Stimulated activated naive CD4-positive, alpha-beta T cell (primary cell): ENCODE measurements at regions not wholly inside any gene's neighbourhood (a gene's known extent, or its start where the extent isn't known, plus 50 kb on each side); places are given as distances from the start of the nearest gene placed in this dataset.

ENCODE experiments used
- DNase-seq, 6 experiments: peaks; one replicate each; lab custom pipeline; 2025; lab: John Stamatoyannopoulos, UW

DNA sequence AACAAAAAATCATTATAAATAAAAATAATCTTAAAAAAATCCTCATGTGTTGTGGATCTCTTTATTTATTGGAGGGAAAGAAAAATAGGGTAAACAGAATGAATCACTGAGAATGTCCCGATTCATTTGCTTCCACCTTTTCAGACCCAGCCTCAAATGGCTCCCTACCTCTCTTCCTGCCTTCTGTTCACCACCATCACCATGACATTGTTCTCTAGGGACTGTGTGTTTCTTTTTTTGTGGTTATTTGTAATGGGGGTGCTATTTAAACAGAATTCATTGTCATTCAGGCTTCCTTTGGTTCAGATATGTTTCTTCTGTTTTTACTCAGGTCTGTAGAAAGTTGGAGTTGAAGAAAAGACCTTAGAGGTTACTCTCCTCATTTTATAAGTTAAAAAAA, 198.2 kb downstream of the KIF4B start:
- no peak for DNase-seq

DNA sequence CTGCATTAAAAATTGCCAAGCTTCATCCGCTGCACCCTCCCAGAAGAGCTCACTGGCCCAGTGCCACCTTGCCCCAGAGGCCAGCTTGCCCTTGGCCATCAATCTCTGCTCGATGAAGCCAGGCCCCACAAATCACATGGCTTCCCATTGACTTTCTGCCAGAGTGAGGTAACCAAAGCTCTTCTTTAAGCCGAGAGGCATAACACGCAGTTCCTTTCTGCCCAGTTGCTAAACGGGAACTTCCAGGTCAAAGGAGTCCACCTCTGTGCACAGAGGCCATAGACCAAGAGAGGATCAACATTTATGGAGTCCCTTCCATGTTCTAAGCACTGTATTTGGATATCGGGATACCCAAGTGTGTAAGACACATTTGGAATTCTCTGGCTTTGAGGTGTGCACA, 208.8 kb downstream of the KIF4B start:
- no peak for DNase-seq

DNA sequence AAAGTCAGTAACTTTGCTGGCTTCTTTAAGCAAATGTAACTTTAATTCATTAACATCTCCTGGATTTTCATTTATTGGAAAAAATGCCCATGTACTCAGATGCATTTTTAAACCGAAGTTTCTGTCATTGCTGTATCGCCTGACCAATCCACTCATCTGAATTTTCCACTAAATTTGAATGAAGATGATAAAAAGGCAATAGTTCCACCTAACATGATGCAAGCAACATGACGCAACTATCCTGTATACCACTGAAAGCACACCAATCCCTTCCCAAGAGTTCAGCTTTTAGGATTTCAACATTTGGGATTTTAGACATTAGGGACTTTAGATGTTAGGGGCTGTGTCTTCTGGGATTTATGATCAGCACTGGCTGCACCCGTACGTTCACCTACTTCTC, 215.6 kb downstream of the KIF4B start:
- DNase-seq = no peak

DNA sequence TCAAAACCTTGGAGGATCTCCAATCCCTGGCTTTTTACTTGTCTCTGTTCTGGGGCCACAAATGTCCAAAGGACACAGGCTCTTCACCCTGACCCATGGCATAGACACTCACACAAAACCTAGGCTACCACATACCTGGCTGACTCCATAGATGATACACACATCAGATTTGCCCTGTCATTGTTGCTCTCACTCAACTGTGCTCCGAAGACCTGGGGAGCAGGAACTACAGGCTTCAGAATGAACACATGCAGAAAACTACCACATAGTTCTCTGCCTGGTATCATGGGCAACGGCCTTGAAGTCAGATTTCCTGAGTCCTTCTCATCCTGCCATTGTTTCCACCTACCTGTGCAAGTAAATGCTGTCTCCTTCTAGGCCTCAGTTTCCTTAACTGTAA, 226.2 kb downstream of the KIF4B start:
- no peak for DNase-seq

DNA sequence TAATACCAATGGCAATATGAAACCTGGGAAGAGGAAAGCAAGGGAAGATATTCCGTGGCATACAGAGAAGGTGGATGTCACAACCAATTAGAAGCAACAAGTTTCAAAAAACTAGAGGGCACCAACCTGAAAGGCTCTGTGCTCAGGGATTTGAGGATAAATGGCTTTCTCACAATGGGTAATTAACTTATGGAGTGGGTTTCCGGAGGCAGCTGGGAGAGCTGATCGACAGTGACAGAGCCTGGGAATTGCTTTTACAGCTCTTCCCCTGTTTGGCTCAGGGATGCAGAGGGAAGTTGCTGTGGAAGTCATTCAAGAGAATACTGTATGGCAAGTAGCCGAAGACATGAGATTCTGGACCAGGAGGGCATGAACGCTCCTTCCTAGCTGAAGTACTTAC, 237.0 kb downstream of the KIF4B start:
- DNase-seq = no peak

DNA sequence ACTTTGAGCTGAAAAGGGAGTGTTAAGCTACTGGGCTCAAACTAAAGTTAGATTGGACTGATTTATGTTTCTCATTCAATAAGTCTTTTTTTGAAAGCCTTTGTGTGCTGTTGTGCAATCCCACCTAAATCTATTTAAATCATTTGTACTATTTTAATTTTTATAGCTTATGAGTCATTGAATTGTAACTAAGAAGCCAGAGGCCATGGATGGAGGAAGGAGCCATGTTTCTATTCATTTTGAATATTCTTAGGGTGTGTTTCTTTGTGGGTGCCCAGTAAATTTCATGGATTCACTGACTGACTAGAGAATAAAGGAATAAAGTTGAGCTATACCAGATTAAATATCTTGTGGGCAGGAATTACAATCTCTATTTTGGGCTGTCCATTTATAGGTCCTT, 238.5 kb downstream of the KIF4B start:
- DNase-seq = no peak

DNA sequence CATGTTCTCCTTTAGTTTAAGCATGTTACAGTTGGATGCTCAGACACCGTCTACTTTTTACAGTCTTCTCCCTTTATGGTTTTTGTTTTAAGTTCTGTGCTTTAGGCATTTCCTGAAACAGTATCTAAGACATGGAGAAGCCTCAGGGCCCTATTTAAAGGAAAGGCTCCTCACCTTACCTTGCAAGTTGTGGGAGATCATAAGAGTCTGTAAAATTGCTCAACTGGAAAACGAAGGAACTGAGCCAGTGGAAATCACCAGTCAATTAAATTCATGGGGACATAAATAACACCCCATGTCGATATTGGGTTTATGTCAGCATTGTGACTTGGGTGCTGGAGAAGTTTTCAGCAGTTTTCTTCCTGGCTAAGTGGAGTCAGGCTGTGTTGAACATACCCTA, 239.2 kb downstream of the KIF4B start:
- no peak for DNase-seq

DNA sequence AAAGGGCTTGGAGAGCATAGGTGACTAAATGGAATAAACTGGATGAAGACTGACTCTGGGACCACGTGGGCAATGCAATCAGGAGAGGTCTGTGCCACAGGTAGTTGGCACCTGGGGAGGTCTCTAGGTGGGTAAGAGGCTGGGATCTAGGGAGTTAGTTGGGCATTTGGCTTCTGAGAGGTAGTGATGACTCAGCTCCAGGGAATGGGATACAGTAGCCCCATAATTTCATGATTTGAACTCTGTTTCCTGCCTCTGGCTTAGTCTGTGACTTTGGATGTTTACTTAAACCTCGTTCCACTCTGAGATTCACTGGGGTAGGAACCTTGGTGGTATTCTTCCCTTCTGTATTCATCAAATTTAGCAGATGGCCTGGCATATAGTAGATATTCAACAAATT, 240.8 kb downstream of the KIF4B start:
- no peak for DNase-seq

DNA sequence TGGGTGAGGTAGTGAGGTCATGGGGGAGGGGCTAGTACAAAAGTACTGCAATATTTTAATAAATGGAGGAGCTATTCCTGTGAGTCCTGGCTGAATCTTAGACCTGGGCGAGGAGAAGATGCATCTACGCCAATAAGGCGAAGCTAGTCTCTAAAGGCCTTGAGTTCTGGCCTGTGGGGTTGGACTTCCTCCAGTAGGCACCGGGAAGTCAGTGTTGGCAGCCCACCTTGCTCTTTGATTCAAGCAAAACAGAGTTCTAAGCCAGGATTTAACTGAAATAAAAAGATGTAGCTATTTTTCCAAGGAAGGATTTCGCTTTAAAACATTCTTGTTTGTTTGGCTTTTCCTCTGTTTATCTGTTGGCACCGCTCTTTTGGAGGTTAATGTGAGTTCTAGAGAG, 244.6 kb downstream of the KIF4B start:
- DNase-seq = no peak

DNA sequence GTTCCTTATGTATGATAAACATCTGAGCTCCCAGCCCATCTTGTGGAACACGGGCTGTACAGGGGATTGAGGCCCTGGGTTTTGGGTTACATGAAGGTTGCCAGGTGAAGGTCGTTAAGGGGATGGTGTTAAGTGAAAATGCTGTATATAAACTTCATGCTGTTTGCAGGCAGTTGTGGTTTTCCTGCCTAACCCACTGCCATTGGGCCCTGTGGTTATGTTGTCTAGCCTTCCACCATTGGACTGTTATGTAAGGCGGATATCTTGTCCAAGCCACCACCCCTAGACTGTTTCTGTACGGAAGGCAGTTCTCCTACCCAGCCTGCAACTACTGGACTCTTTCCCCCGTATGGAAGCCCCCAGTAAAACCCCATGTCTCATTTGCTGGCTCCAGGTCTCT, 246.1 kb downstream of the KIF4B start:
- DNase-seq = no peak

DNA sequence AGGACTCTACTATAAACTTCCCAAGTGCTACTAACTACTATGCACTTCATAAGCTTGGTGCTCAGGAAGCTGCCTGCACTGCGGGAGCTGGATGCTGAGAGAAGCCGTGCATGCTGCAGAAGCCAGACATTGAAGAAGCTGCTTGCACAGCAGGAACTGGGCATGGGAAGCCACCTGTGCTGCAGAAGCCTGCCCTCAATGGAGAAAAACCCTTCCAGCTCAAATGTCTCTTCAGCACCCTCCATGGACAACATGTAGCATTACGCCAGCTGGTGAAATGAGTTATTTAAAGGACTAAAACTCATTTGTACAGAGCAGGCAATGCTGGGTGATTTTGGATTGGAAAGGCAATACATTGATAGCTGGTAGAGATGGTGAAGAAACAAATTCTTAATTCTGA, 247.2 kb downstream of the KIF4B start:
- DNase-seq = no peak

DNA sequence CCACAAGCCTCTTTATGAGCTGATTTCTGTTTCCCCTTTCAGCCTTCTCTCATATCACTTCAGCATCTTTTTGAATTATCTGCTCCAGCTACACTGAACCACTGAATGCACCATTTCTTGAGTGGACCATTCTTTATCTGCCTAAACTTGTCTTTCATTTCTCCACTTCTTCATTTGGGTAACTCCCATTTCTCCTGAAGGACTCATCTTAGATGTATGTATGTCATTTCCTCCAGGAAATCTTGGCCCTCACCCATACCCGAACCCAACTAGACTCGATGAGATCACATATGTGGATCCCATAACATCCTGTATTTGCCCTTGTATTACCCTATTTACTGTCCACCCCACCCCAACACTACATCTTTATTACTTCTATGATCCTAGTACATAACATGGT, 249.8 kb downstream of the KIF4B start:
- no peak for DNase-seq

DNA sequence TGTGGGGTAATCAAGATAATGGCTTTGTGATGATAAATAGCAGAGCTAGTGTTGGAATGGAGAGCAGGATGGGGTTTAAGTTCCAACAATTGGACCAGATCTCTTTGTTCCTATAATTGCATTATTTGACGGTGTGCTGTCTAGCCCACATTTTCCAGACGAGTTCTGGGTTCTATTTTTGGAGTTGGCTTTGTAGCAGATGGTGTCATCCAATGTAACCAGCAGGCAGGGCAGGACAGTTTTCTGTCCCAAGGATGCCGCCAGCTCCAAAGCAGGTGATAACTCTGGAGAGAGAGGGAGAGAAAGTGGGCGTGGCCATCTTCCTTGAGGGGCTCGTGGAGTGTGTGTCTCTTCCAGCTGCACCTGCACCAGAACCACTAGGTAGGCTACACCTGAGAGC, 251.3 kb downstream of the KIF4B start:
- DNase-seq = no peak

DNA sequence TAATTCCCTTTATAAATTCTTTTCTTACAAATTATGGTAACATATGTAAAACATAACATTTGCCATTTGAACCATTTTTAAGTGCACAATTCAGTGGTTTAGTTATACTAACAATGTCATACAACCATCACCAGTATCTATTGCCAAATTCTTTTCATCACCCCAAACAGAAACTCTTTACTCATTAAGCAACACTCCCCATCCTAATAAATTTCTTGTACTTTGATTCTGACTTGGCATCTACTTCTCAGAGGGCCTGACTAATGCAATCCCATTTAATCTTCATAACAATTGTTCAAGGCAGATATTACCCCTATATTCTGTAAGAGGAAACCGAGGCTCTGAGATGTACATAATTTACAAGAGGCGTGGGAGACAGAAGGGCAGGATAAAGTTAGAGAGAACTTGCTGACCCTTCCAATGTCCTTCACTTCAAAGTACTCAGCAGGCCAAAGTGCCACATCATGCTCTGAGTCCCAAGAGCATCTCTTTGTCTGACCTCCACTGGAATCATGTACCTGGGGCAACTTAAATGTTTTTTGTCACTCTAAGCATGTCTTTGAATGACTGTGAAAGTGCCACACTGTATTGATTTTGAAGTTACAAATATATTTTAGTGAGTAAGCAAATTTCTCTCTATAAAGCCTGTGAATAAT, 255.3 kb downstream of the KIF4B start:
- DNase-seq = no peak

DNA sequence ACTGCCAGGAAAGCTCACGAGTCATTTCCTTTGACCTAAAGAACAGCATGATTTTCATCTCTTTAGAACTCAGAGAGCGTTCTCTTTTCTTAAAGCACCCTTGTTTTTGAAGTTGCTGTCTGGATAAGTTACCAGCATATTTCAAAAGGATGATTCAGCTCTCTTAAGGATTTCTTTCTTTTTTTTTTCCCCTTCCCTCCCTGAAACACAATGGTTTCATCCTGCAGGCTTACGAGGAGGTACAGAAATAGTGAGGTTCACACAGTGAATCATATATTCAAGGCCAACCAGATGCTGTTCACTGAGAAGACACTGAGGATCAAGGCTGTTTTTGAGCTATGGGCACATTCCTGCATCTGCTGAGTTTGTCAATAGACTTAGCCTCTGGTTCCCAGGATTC, 257.2 kb downstream of the KIF4B start:
- no peak for DNase-seq

DNA sequence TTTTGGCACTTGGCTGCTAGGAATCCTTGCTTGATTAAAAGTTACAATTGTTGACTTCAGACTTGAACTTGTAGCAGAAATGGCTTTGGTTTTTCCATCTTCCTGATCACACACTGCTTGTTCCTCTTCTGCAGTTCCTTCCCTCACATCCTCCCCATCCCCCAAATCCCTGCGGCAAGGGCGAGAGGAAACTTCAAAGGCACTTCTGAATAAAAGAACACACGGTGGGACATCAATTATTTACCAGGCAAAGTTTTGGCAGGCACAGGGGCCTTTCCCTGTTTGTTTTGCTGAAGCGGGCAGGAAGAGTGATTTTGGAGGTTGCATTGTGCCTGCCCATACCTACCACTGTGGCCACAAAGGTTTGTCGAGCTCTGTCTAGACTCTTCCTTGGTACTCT, 260.9 kb downstream of the KIF4B start:
- no peak for DNase-seq

DNA sequence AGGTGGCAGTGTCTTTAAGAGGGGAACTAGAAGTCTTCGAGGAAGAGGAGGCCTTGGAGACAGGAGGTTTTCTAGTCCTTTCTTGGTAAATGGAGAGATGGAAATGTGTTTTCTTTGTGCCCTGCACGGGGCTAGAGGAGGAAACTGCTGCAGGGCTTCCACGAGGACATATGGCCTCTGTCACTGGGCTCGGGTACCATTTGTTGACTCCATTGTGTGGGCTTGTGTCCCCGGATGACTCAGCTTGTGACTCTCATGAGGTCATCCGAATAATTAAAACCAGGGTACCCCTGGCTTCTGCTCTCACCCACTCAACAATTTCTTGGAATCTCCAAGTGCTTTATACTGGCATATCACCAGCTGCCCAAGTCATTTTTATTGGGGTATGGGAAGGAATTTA, 261.7 kb downstream of the KIF4B start:
- DNase-seq = no peak

DNA sequence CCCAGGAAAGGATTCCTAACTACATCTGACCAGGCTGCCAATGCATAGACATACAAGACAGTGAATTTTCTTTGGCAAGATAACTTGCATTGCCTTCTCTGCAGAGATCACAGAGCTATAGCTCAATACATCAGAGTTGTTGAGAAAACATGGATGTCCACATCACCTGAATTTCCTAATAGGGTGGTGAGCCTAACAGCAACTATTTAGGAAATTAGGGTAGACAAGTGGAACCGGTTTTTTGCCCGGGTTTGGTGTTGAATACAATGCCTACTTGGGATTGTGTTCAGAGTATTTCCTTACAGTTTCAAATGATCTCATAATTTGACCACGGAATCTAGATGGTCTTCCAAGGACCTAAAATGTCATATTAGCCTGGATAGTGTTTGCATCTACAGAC, 262.7 kb downstream of the KIF4B start:
- DNase-seq = no peak

DNA sequence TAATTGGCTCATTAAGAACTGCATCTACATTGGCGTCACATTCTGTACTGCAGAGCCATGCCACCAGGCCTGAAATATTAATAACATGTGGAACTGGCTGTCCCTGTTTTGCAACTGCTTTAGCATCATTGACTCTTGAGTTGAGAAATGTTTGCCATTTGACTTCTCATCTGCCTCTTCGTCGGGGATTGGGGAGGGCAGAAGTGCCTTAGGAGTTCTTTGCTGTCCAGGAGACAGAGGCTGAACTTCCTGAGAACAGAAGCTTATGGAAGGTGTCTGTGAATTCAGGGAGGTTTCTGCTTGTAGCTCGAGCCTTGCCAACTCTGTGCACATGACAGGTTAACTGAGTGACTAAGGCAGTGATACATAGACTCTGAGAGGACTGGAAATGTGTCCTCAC, 265.0 kb downstream of the KIF4B start:
- DNase-seq = no peak

DNA sequence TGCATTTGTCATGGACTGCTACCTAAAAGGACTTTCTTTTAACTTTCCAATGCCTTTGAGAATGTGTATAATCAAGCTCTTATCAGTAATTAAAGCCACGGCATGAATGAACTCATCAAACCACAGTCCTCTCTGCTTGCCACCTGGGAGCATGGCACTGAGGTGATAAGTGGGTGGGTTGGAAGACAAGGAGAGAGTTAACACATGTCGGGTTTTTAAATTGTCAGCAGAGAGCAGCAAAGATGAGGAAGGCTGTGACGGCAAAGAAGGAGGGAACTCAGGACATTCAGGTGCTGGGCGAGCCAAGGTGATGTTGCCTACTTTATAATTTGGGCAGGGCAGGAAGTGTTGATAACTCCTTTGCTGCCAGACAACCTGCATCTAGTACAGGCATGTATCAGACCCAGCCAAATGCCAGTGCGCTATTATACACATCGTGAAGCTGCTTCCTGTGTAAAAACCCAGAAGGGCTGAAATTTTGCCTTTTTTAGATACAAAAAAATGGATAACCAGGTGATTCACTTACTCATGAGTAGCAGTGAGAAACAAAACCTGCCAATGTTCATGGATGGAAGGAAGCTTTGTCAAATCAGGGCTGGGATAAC, 269.1 kb downstream of the KIF4B start:
- DNase-seq = no peak

DNA sequence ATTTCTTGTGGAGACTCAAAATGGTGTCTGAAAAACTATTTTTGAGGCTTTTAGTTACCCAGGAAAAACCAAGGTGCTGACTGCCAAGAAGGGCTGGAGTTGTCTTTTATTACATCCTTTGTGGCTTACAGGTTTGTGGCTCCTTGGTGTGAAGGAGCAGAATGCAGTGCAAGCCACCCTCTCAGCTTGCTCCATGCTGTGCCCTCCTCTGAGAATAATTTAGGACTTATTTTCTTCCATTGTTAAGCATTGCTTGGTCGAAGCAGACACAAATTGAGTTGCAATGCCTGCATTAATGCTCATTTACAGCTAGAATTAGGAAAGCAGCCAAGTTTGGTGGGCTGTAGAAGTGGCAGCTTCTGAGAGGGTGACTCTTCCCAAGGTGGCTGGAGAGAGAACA, 272.2 kb downstream of the KIF4B start:
- no peak for DNase-seq

DNA sequence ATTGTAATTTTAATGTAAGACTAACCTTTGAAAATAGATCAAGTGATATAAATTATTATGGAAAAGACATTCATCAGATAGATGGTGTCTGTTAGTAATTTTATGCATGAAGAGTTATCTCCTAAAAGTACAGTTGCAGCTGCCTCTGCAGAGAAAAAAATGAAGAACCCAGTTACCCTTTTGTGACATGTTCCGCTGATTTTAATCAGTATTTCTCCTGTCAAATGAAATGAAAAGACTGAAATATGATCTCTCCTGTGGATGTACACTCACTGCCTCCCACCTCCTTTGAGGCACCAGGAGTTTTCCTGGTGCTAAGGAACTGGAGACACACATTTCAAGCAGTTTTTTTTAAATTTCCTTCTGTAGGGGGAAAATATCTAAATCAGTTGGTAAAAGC, 277.4 kb downstream of the KIF4B start:
- DNase-seq = no peak

DNA sequence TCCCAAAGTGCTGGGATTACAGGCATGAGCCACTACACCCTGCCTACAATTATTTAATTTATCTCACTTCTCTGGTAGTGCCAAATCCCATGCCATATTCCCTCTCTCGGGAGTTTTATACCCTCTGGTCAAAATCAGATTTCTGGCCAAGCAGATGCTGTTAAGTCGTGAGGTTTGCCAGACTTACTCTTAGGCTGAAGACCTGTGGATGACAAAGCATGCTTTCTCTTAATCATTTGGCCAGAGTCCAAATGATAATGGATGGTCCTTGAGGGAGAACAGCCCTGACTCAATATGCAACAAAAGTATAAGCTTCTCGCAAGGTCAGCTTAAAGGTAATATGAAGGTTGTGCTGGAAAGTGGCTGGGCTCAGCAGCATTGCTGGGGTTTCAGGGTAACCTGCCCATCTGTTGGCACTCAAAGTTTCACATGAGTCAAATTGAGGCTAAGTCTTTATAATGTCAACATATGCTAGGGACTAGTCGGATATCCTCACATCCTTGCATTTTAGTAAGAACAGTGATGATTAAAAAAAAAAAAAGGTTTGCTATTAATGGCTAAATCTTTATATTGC, 280.1 kb downstream of the KIF4B start:
- no peak for DNase-seq

DNA sequence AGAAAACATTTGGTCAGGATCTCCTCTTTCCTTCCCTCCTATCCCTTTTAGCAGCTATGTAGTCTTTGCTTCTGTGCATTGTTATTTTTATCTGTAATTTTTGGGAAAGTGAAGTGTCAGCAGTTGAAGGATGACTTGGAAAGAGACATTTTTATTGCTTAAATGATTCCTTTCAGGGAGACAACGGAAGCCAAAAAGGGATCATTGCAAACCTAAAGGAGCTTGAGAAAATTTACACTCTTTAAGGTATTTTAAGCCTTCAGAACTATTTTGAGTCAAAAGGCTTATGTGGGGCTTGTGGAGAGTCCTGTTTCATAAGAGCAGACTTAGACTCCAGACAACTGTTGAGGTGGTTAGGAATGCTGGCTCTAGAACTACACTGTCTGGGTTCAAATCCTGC, 281.6 kb downstream of the KIF4B start:
- DNase-seq = no peak
